ENCODE measurements at regions not wholly inside any gene's neighbourhood (a gene's known extent, or its start where the extent isn't known, plus 50 kb on each side); places are given as distances from the start of the nearest gene placed in this dataset.

- TF ChIP-seq ZBTB33 (IDR thresholded peaks at IDR 0.05; ENCODE audit: extremely low read depth, insufficient replicate concordance, low read length) (no peak), RAD21 (IDR thresholded peaks at IDR 0.05; ENCODE audit: low read depth) (no peak), YY1 (IDR thresholded peaks at IDR 0.05; ENCODE audit: extremely low read depth, insufficient replicate concordance, low read depth, low read length) (no peak), ELF1 (IDR thresholded peaks at IDR 0.05; ENCODE audit: borderline replicate concordance, low read depth) (no peak), MAX (IDR thresholded peaks at IDR 0.05) (no peak), POLR2A (IDR thresholded peaks at IDR 0.05; ENCODE audit: borderline replicate concordance, extremely low read depth, insufficient read depth, insufficient read length) (no peak), SRF (IDR thresholded peaks at IDR 0.05; ENCODE audit: low read depth) (no peak), SP1 (IDR thresholded peaks at IDR 0.05; ENCODE audit: low read depth) (no peak), TCF7L2 (IDR thresholded peaks at IDR 0.05; ENCODE audit: borderline replicate concordance, extremely low read depth, insufficient read depth, insufficient read length) (no peak), CEBPB (IDR thresholded peaks at IDR 0.05; ENCODE audit: low read depth) (no peak), EGR1 (IDR thresholded peaks at IDR 0.05; ENCODE audit: low read depth) (no peak), EZH2phosphoT487 (IDR thresholded peaks at IDR 0.05; ENCODE audit: borderline replicate concordance) (no peak), JUND (IDR thresholded peaks at IDR 0.05) (no peak)
Observed at GRCh38 chr2:2795438-2796091, 464.5 kb upstream of the MYT1L start (continued).

- Histone ChIP-seq H3K4me1 (ENCODE audit: control insufficient read depth in 1 of 2, insufficient read depth in 2 of 2, low read length in 2 of 2) (no peaks in the 10 kb centered on the region), H2AFZ (ENCODE audit: low read depth, low read length, poor library complexity, severe bottlenecking) (no peak overlapping the region), H3K9me2 (ENCODE audit: insufficient read depth) (no peaks in the 10 kb centered on the region), H3K9me3 (ENCODE audit: control insufficient read depth in 1 of 2, insufficient read depth in 1 of 2, low read depth in 1 of 2, low read length in 2 of 2) (no peaks in the 10 kb centered on the region), H3K9ac (ENCODE audit: low read length) (no peak overlapping the region), H3K4me2 (ENCODE audit: low read length) (no peak overlapping the region), H3K4me3 (replicated peaks in 1 of 2; ENCODE audit: low read depth in 1 of 2, low read length in 2 of 2) (no peak overlapping the region), H3K27me3 (ENCODE audit: insufficient read depth, low read length) (peaks cover 23% of the 10 kb centered on the region), H4K20me1 (ENCODE audit: insufficient read depth) (no peaks in the 10 kb centered on the region), H3K79me2 (ENCODE audit: insufficient read depth, low read length) (no peaks in the 10 kb centered on the region), H3K36me3 (ENCODE audit: control insufficient read depth in 1 of 2, insufficient read depth in 2 of 2, low read length in 2 of 2) (no peaks in the 10 kb centered on the region), H3K27ac (ENCODE audit: low read depth, low read length) (no peak overlapping the region)
- ChIA-PET RAD21 (ENCODE audit: low non-redundant PET in 1 of 2, low total read pairs in 2 of 2, uncharacterized antibody in 2 of 2, unreplicated experiment in 2 of 2) (no interaction called here), POLR2A (no interaction called here), CTCF (no interaction called here)
- BruUV-seq (replicated peaks): no TSS peak
- no peak for ATAC-seq
- intact Hi-C loops (cut with micrococcal nuclease): no loop called here
- no peak for DNase-seq (ENCODE audit: low read depth, low spot score)
- TF ChIP-seq SP1 (IDR thresholded peaks at IDR 0.05; ENCODE audit: low read depth): no peak
- no peak for TF ChIP-seq SRF (IDR thresholded peaks at IDR 0.05; ENCODE audit: low read depth)
- no peak for TF ChIP-seq POLR2A (IDR thresholded peaks at IDR 0.05; ENCODE audit: borderline replicate concordance, extremely low read depth, insufficient read depth, insufficient read length)
- TF ChIP-seq CEBPB (IDR thresholded peaks at IDR 0.05; ENCODE audit: low read depth): no peak
- no peak for TF ChIP-seq POLR2AphosphoS5 (IDR thresholded peaks at IDR 0.05; ENCODE audit: low read depth, low read length)
- no peak for TF ChIP-seq SIN3A (IDR thresholded peaks at IDR 0.05; ENCODE audit: low read depth)
- TF ChIP-seq TCF7L2 (IDR thresholded peaks at IDR 0.05; ENCODE audit: borderline replicate concordance, extremely low read depth, insufficient read depth, insufficient read length): no peak
- TF ChIP-seq CBX3 (IDR thresholded peaks at IDR 0.05; ENCODE audit: low read depth): no peak
- TF ChIP-seq ELF1 (IDR thresholded peaks at IDR 0.05; ENCODE audit: borderline replicate concordance, low read depth): no peak
- no peak for TF ChIP-seq CTCF (IDR thresholded peaks at IDR 0.05 in 2 of 3, conservative IDR thresholded peaks at IDR 0.05 in 1 of 3; ENCODE audit: borderline replicate concordance in 1 of 3, insufficient read depth in 1 of 3, low read depth in 2 of 3, low read length in 2 of 3)
- no peak for TF ChIP-seq EZH2 (IDR thresholded peaks at IDR 0.05)
- no peak for TF ChIP-seq EGR1 (IDR thresholded peaks at IDR 0.05; ENCODE audit: low read depth)
- no peak for TF ChIP-seq YY1 (IDR thresholded peaks at IDR 0.05; ENCODE audit: extremely low read depth, insufficient replicate concordance, low read depth, low read length)
- no peak for TF ChIP-seq ZFX (IDR thresholded peaks at IDR 0.05)
- no peak for TF ChIP-seq MAX (IDR thresholded peaks at IDR 0.05)
- no peak for TF ChIP-seq JUND (IDR thresholded peaks at IDR 0.05)
- no peak for TF ChIP-seq RAD21 (IDR thresholded peaks at IDR 0.05; ENCODE audit: low read depth)
Observed at GRCh38 chr2:2793925-2794560, 463.0 kb upstream of the MYT1L start.

All from HCT116 (cell line).